Chondrocyte (in vitro differentiated cells): ENCODE measurements at regions not wholly inside any gene's neighbourhood (a gene's known extent, or its start where the extent isn't known, plus 50 kb on each side); places are given as distances from the start of the nearest gene placed in this dataset.
"Not testable (repeated sequence)": the region's sequence is repeated elsewhere in the genome, so short reads cannot be mapped to it uniquely, and the experiment has no call there.

ENCODE experiments used
- DNase-seq: peaks from one replicate; pipeline ENCODE4 v3.0.0; 2021; ENCODE audit warnings: mixed read lengths, low spot score
- H3K27ac Mint-ChIP-seq: one replicate; pipeline ENCODE4 v1.8.0; 2021; ENCODE audit warnings: mild to moderate bottlenecking, moderate library complexity, mixed read lengths; ENCODE audit not compliant: unreplicated experiment
- H3K27me3 Mint-ChIP-seq: 2 replicates; pipeline ENCODE4 v1.8.0; 2021; ENCODE audit warnings: low read depth, mixed read lengths
- H3K36me3 Mint-ChIP-seq: 2 replicates; pipeline ENCODE4 v1.8.0; 2021; ENCODE audit warnings: low read depth, mixed read lengths
- H3K4me1 Mint-ChIP-seq: 2 replicates; pipeline ENCODE4 v1.8.0; 2021; ENCODE audit warnings: low read depth, mild to moderate bottlenecking, mixed read lengths
- H3K4me3 Mint-ChIP-seq: one replicate; pipeline ENCODE4 v1.8.0; 2021; ENCODE audit warnings: mild to moderate bottlenecking, moderate library complexity, mixed read lengths; ENCODE audit not compliant: unreplicated experiment
- H3K9me3 Mint-ChIP-seq: 2 replicates; pipeline ENCODE4 v1.8.0; 2021; ENCODE audit warnings: low read depth, mixed read lengths

GRCh38 chr9:62808081-62808480 lies 1618.2 kb downstream of the SPATA31A7 start:
- H3K9me3 Mint-ChIP-seq, H3K4me1 Mint-ChIP-seq, H3K4me3 Mint-ChIP-seq, H3K27ac Mint-ChIP-seq, DNase-seq, H3K36me3 Mint-ChIP-seq: not testable (repeated sequence)
- H3K27me3 Mint-ChIP-seq: peaks cover 13% of the 10 kb centered on the region

GRCh38 chr9:62810318-62810717 lies 1620.5 kb downstream of the SPATA31A7 start:
- not testable (repeated sequence) for DNase-seq, H3K36me3 Mint-ChIP-seq, H3K27ac Mint-ChIP-seq, H3K4me3 Mint-ChIP-seq, H3K4me1 Mint-ChIP-seq, H3K9me3 Mint-ChIP-seq
- H3K27me3 Mint-ChIP-seq: peaks cover 10% of the 10 kb centered on the region

GRCh38 chr9:62810811-62811315 lies 1621.0 kb downstream of the SPATA31A7 start:
- not testable (repeated sequence) for H3K4me3 Mint-ChIP-seq, H3K4me1 Mint-ChIP-seq, H3K9me3 Mint-ChIP-seq, H3K27ac Mint-ChIP-seq, DNase-seq, H3K36me3 Mint-ChIP-seq, H3K27me3 Mint-ChIP-seq

- H3K27ac Mint-ChIP-seq, DNase-seq, H3K4me1 Mint-ChIP-seq, H3K4me3 Mint-ChIP-seq, H3K36me3 Mint-ChIP-seq: not testable (repeated sequence)
- H3K9me3 Mint-ChIP-seq: peaks cover 11% of the 10 kb centered on the region
- peaks cover 12% of the 10 kb centered on the region for H3K27me3 Mint-ChIP-seq
These were observed 1625.6 kb downstream of the SPATA31A7 start for GRCh38 chr9:62815436-62815835.

GRCh38 chr9:62816331-62816730 lies 1626.5 kb downstream of the SPATA31A7 start:
- not testable (repeated sequence) for H3K4me1 Mint-ChIP-seq, H3K27ac Mint-ChIP-seq, H3K4me3 Mint-ChIP-seq, H3K36me3 Mint-ChIP-seq
- H3K27me3 Mint-ChIP-seq: peaks cover 12% of the 10 kb centered on the region
- peak; percentile 88 for DNase-seq
- H3K9me3 Mint-ChIP-seq: peaks cover 11% of the 10 kb centered on the region

- H3K4me1 Mint-ChIP-seq, DNase-seq, H3K27ac Mint-ChIP-seq, H3K4me3 Mint-ChIP-seq, H3K36me3 Mint-ChIP-seq: not testable (repeated sequence)
- H3K9me3 Mint-ChIP-seq: peaks cover 13% of the 10 kb centered on the region
- peaks cover 12% of the 10 kb centered on the region for H3K27me3 Mint-ChIP-seq
These were observed 1627.4 kb downstream of the SPATA31A7 start for GRCh38 chr9:62817214-62817613.

- H3K27ac Mint-ChIP-seq, DNase-seq, H3K4me1 Mint-ChIP-seq, H3K4me3 Mint-ChIP-seq, H3K36me3 Mint-ChIP-seq: not testable (repeated sequence)
- H3K9me3 Mint-ChIP-seq: peaks cover 14% of the 10 kb centered on the region
- H3K27me3 Mint-ChIP-seq: peaks cover 11% of the 10 kb centered on the region
These were observed 1632.3 kb downstream of the SPATA31A7 start for GRCh38 chr9:62822185-62822584.

- not testable (repeated sequence) for H3K4me3 Mint-ChIP-seq, H3K27ac Mint-ChIP-seq, H3K36me3 Mint-ChIP-seq, H3K4me1 Mint-ChIP-seq, H3K9me3 Mint-ChIP-seq, DNase-seq
- H3K27me3 Mint-ChIP-seq: peaks cover 19% of the 10 kb centered on the region
These were observed 1638.4 kb downstream of the SPATA31A7 start for GRCh38 chr9:62827957-62828907.

GRCh38 chr9:62830829-62831459 lies 1641.1 kb downstream of the SPATA31A7 start:
- not testable (repeated sequence) for H3K36me3 Mint-ChIP-seq, H3K4me1 Mint-ChIP-seq, H3K4me3 Mint-ChIP-seq, H3K9me3 Mint-ChIP-seq, H3K27ac Mint-ChIP-seq
- DNase-seq: peak; percentile 95
- peaks cover 14% of the 10 kb centered on the region for H3K27me3 Mint-ChIP-seq

- H3K4me1 Mint-ChIP-seq, H3K36me3 Mint-ChIP-seq, H3K4me3 Mint-ChIP-seq, H3K9me3 Mint-ChIP-seq, H3K27ac Mint-ChIP-seq: not testable (repeated sequence)
- DNase-seq: peak; percentile 90
- H3K27me3 Mint-ChIP-seq: peaks cover 14% of the 10 kb centered on the region
These were observed 1643.7 kb downstream of the SPATA31A7 start for GRCh38 chr9:62833323-62834200.

GRCh38 chr9:62837254-62837911 lies 1647.5 kb downstream of the SPATA31A7 start:
- not testable (repeated sequence) for H3K9me3 Mint-ChIP-seq, H3K4me3 Mint-ChIP-seq, H3K27ac Mint-ChIP-seq, H3K36me3 Mint-ChIP-seq, H3K4me1 Mint-ChIP-seq
- H3K27me3 Mint-ChIP-seq: peaks cover 13% of the 10 kb centered on the region
- DNase-seq: peak; percentile 94
